Stimulated activated naive CD8-positive, alpha-beta T cell treated with anti-CD3 and anti-CD28 coated beads, Interleukin-15, amount 100 ng/mL, for 72 hours (primary cell): ENCODE measurements at regions not wholly inside any gene's neighbourhood (a gene's known extent, or its start where the extent isn't known, plus 50 kb on each side); places are given as distances from the start of the nearest gene placed in this dataset.
A peak's percentile ranks its signal among the peaks of the same experiment; 100 is the strongest.

ENCODE experiments used
- ATAC-seq: fragments of 150-1000 bp; cut with Tn5 transposase; 2 replicates; pipeline ENCODE4 v1.10.0; 2021; ENCODE audit warnings: mild to moderate bottlenecking, moderate library complexity
- DNase-seq, 2 donors: peaks; one replicate each; pipeline ENCODE4 v3.0.0; 2021 to 2022
- H3K27ac Mint-ChIP-seq, 2 donors: one replicate each; pipeline ENCODE4 v1.8.0; 2022; ENCODE audit warnings: mild to moderate bottlenecking in 2 of 2, mixed read lengths in 2 of 2, moderate library complexity in 2 of 2
- H3K27me3 Mint-ChIP-seq: one replicate; pipeline ENCODE4 v1.8.0; 2022; ENCODE audit warnings: mixed read lengths
- H3K4me1 Mint-ChIP-seq: one replicate; pipeline ENCODE4 v1.8.0; 2022; ENCODE audit warnings: mild to moderate bottlenecking, mixed read lengths
- H3K4me3 Mint-ChIP-seq, 2 donors: one replicate each; pipeline ENCODE4 v1.8.0; 2022; ENCODE audit warnings: mild to moderate bottlenecking in 2 of 2, mixed read lengths in 2 of 2, moderate library complexity in 1 of 2
- H3K9me3 Mint-ChIP-seq, 2 donors: one replicate each; pipeline ENCODE4 v1.8.0; 2022; ENCODE audit warnings: mixed read lengths in 2 of 2

- no peaks in the 10 kb centered on the region for H3K4me1 Mint-ChIP-seq
These were observed 527.4 kb upstream of the IGFBP3 start for GRCh38 chr7:46448478-46448877.

GRCh38 chr7:46446151-46446550 lies 525.1 kb upstream of the IGFBP3 start:
- Mint-ChIP-seq H3K9me3 (peaks cover 9 to 25% of the 10 kb centered on the region in 2 donors), H3K4me3 (no peak overlapping the region), H3K27ac (no peak overlapping the region), H3K27me3 (no peaks in the 10 kb centered on the region), H3K4me1 (no peaks in the 10 kb centered on the region)
- ATAC-seq (no peak), DNase-seq (no peak)

More at GRCh38 chr7:46448478-46448877, 527.4 kb upstream of the IGFBP3 start:
- ATAC-seq (no peak), DNase-seq (no peak)
- H3K27ac Mint-ChIP-seq = no peak overlapping the region
- no peaks in the 10 kb centered on the region for H3K27me3 Mint-ChIP-seq
- no peak overlapping the region for H3K4me3 Mint-ChIP-seq
- peaks cover 9 to 29% of the 10 kb centered on the region in 2 donors for H3K9me3 Mint-ChIP-seq

DNA sequence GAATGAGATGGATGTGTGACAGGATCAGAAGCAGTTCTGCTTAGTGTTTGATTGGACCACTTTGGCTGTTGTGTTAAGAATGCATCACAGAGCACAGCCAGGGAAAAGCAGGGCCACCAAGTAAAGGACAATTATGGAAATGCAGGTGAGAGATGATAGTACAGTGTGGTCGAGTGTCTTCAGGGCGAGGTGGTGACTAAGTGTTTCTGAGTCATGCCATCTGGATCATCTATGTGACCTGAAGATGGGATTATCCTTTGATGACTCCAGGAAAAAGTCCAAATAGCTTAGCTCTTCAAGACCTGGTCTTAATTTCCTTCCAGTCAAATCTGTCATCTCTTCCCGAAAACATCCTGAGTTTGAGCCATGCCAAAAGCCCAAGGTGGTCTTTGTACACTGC lies 523.2 kb upstream of the IGFBP3 start:
- H3K9me3 Mint-ChIP-seq = peaks cover 9 to 20% of the 10 kb centered on the region in 2 donors

DNA sequence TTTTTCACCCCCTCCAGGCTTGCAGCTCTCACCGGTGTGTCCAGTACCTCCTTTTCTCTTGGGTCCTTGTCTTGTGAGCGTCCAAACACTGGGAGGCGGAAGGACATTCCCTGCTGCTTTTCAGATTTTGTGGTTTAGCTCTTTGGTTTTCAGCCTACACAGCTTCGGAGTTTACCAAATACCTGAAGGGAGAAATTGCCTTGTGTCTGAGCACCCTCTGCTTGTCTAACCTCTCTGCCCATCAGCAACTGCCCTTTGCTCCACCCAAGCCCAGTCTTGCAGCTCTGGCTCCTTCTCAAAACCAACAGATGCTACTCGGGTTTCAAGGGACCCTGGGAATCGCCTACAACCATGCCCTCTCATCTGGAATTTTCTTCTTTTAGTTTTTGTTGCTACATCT lies 519.1 kb upstream of the IGFBP3 start:
- no peak for DNase-seq
- H3K27me3 Mint-ChIP-seq = no peaks in the 10 kb centered on the region
- H3K4me1 Mint-ChIP-seq = no peaks in the 10 kb centered on the region
- H3K4me3 Mint-ChIP-seq = no peak overlapping the region
- ATAC-seq = no peak
- peaks cover 0 to 10% of the 10 kb centered on the region in 2 donors for H3K9me3 Mint-ChIP-seq
- H3K27ac Mint-ChIP-seq = no peak overlapping the region

More for the DNA sequence above, 523.2 kb upstream of the IGFBP3 start:
- Mint-ChIP-seq H3K4me1 (no peaks in the 10 kb centered on the region), H3K27ac (no peak overlapping the region), H3K4me3 (no peak overlapping the region), H3K27me3 (no peaks in the 10 kb centered on the region)
- DNase-seq = no peak
- ATAC-seq = no peak

GRCh38 chr7:46432708-46433107 lies 511.6 kb upstream of the IGFBP3 start:
- peaks cover 10 to 21% of the 10 kb centered on the region in 2 donors for H3K9me3 Mint-ChIP-seq
- ATAC-seq (no peak), DNase-seq (no peak)
- no peaks in the 10 kb centered on the region for H3K4me1 Mint-ChIP-seq
- no peaks in the 10 kb centered on the region for H3K27me3 Mint-ChIP-seq
- no peak overlapping the region for H3K4me3 Mint-ChIP-seq
- H3K27ac Mint-ChIP-seq = no peak overlapping the region

DNA sequence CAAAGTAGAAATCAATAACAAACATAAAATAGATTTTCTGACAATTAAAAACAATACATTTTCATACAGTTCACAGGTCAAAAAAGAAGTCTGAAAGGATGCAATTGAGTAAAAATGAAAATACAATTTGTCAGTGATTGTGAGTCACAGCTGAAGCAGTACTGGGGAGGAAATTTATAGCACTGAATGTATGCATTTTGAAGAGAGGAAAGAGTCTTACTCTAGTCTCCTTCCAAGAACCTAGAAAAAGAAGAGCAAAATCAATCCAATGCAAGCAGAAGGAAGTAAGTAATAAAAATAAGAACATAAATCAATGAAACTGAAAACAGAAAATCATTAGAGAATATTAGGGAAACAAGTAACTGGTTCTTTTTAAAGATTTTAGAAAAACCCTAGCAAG lies 507.2 kb upstream of the IGFBP3 start:
- Mint-ChIP-seq H3K4me3 (no peak overlapping the region), H3K4me1 (no peaks in the 10 kb centered on the region), H3K9me3 (peaks cover 0 to 21% of the 10 kb centered on the region in 2 donors), H3K27ac (peak overlapping the region in 1 of 2 donors; percentile 12), H3K27me3 (no peaks in the 10 kb centered on the region)
- ATAC-seq = no peak
- no peak for DNase-seq

DNA sequence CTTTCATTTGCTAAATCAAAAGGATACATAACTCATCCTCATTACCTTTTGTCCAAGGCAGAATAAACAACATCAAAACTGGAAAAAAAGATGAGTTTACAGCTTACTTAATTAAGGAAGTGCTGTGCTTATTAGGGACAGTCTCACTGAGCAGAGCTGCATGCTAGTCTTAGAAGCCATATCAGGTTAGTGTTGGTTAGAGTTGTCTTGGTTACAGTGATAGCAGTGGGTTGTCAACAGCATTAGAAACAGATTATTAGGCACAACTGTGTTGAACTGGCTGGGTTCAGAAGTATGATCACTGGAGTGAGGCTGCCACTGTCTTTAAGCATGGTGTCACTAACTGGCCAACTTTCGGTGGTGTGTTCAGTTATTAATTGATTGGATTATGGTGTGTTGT lies 503.9 kb upstream of the IGFBP3 start:
- Mint-ChIP-seq H3K4me1 (no peaks in the 10 kb centered on the region), H3K27ac (no peak overlapping the region), H3K27me3 (no peaks in the 10 kb centered on the region), H3K4me3 (no peak overlapping the region), H3K9me3 (peaks cover 0 to 8% of the 10 kb centered on the region in 2 donors)
- ATAC-seq (no peak), DNase-seq (no peak)

- DNase-seq (no peak), ATAC-seq (no peak)
- H3K9me3 Mint-ChIP-seq = no peaks in the 10 kb centered on the region
- H3K4me3 Mint-ChIP-seq = no peak overlapping the region
- no peaks in the 10 kb centered on the region for H3K27me3 Mint-ChIP-seq
- no peaks in the 10 kb centered on the region for H3K4me1 Mint-ChIP-seq
- H3K27ac Mint-ChIP-seq = no peak overlapping the region
These were observed 500.6 kb upstream of the IGFBP3 start for GRCh38 chr7:46421441-46422230.

- H3K9me3 Mint-ChIP-seq = no peaks in the 10 kb centered on the region
- H3K4me1 Mint-ChIP-seq = no peaks in the 10 kb centered on the region
- H3K4me3 Mint-ChIP-seq = no peak overlapping the region
- no peak for ATAC-seq
- DNase-seq = no peak
- H3K27me3 Mint-ChIP-seq = no peaks in the 10 kb centered on the region
- no peak overlapping the region for H3K27ac Mint-ChIP-seq
These were observed 493.9 kb upstream of the IGFBP3 start for GRCh38 chr7:46414946-46415345.

DNA sequence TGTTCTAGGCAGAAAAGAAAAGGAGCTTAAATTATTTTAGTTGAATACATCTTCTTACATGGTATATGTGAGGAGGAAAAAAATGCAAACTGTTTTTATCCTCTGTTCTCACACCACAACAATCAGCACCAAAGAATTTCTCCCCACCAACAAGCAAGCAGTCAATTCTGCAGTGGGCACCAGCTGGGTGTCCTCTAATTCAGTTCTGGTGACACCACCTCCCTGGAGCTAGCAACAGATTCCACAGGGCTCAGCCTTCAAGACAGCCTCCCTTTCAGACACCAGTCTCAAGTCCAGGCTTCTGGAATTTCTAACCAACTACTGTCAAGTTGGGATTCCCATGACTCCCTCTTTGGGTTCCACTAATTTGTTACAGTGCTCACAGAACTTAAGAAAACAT lies 490.2 kb upstream of the IGFBP3 start:
- no peak for DNase-seq
- Mint-ChIP-seq H3K4me3 (no peak overlapping the region), H3K27me3 (no peaks in the 10 kb centered on the region), H3K9me3 (peaks cover 0 to 6% of the 10 kb centered on the region in 2 donors), H3K27ac (no peak overlapping the region), H3K4me1 (no peaks in the 10 kb centered on the region)
- no peak for ATAC-seq

GRCh38 chr7:46407125-46407524 lies 486.1 kb upstream of the IGFBP3 start:
- no peaks in the 10 kb centered on the region for H3K4me1 Mint-ChIP-seq
- DNase-seq (no peak), ATAC-seq (no peak)
- peaks cover 0 to 8% of the 10 kb centered on the region in 2 donors for H3K9me3 Mint-ChIP-seq
- no peaks in the 10 kb centered on the region for H3K27me3 Mint-ChIP-seq
- no peak overlapping the region for H3K27ac Mint-ChIP-seq
- H3K4me3 Mint-ChIP-seq = no peak overlapping the region

- H3K27me3 Mint-ChIP-seq = no peaks in the 10 kb centered on the region
- no peak overlapping the region for H3K27ac Mint-ChIP-seq
- peaks cover 10 to 16% of the 10 kb centered on the region in 2 donors for H3K9me3 Mint-ChIP-seq
- no peak overlapping the region for H3K4me3 Mint-ChIP-seq
- DNase-seq (no peak), ATAC-seq (no peak)
- H3K4me1 Mint-ChIP-seq = no peaks in the 10 kb centered on the region
These were observed 476.5 kb upstream of the IGFBP3 start for GRCh38 chr7:46397591-46397990.

DNA sequence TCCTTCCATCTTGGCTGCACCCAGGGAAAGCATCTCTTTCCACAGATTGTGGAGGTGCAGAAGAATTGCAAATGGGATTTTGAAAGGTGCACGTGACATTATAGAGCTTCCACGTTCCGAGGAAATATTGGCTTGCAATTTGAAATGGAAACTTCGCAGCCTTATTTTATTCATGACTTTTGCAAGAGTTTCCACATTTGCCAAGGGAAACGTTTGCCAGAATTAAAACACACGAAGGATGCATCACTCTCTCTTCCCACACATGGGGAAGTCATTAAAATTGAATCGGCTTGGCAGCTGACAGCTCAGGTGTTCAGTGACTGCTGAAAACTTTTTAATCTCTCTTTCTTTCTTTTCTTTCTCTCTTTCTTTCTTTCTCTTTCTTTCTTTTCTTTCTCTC lies 475.4 kb upstream of the IGFBP3 start:
- H3K9me3 Mint-ChIP-seq = peaks cover 11 to 17% of the 10 kb centered on the region in 2 donors
- no peaks in the 10 kb centered on the region for H3K4me1 Mint-ChIP-seq
- DNase-seq = no peak
- ATAC-seq = no peak
- peak overlapping the region in 1 of 2 donors; percentile 84 for H3K27ac Mint-ChIP-seq
- no peak overlapping the region for H3K4me3 Mint-ChIP-seq
- H3K27me3 Mint-ChIP-seq = no peaks in the 10 kb centered on the region

- ATAC-seq = no peak
- H3K27me3 Mint-ChIP-seq = no peaks in the 10 kb centered on the region
- no peak overlapping the region for H3K27ac Mint-ChIP-seq
- no peaks in the 10 kb centered on the region for H3K4me1 Mint-ChIP-seq
- no peak overlapping the region for H3K4me3 Mint-ChIP-seq
- DNase-seq = no peak
- peaks cover 7 to 28% of the 10 kb centered on the region in 2 donors for H3K9me3 Mint-ChIP-seq
These were observed 472.1 kb upstream of the IGFBP3 start for GRCh38 chr7:46393142-46393541.

- Mint-ChIP-seq H3K9me3 (peaks cover 0 to 21% of the 10 kb centered on the region in 2 donors), H3K27me3 (no peaks in the 10 kb centered on the region), H3K4me3 (no peak overlapping the region), H3K4me1 (no peaks in the 10 kb centered on the region), H3K27ac (no peak overlapping the region)
- ATAC-seq (no peak), DNase-seq (no peak)
These were observed 470.4 kb upstream of the IGFBP3 start for GRCh38 chr7:46391231-46392201.

DNA sequence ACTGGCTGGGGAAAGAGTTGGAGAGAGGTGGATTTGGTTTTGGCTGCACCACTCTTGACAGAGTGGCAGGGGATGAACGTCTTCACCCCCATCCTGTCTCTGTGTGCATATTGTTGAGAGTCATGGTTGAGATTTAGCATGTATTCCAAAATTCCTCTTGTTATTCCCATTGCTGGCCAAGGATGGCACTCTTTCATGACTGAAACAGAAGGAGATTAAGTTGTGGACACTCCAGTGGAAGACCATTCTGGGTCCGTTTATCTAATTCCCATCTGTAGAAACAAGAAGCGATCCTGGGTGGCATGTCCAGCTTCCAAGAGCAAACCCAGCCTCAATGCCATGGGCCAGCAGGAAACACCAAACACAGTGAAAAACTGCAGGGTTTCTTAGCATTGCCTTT lies 469.0 kb upstream of the IGFBP3 start:
- H3K4me1 Mint-ChIP-seq = no peaks in the 10 kb centered on the region
- peaks cover 0 to 21% of the 10 kb centered on the region in 2 donors for H3K9me3 Mint-ChIP-seq
- ATAC-seq (no peak), DNase-seq (no peak)
- no peak overlapping the region for H3K27ac Mint-ChIP-seq
- H3K27me3 Mint-ChIP-seq = no peaks in the 10 kb centered on the region
- H3K4me3 Mint-ChIP-seq = no peak overlapping the region
